ENCODE measurements at regions not wholly inside any gene's neighbourhood (a gene's known extent, or its start where the extent isn't known, plus 50 kb on each side); places are given as distances from the start of the nearest gene placed in this dataset.
A peak's percentile ranks its signal among the peaks of the same experiment; 100 is the strongest.

- peaks cover 9% of the 10 kb centered on the region for H3K4me1 Mint-ChIP-seq
- no peak overlapping the region for H3K27ac Mint-ChIP-seq (ENCODE audit: unreplicated experiment)
- peaks cover 2% of the 10 kb centered on the region for H3K9me3 Mint-ChIP-seq
- H3K27me3 Mint-ChIP-seq (ENCODE audit: low read depth), result peaks cover 2% of the 10 kb centered on the region
- DNase-seq (ENCODE audit: low read depth, low spot score), result no peak
- H3K4me3 Mint-ChIP-seq, result no peak overlapping the region
- TF ChIP-seq CTCF (conservative IDR thresholded peaks at IDR 0.05), result no peak
- no peaks in the 10 kb centered on the region for H3K36me3 Mint-ChIP-seq (ENCODE audit: low read depth)
Measured at GRCh38 chr14:71287567-71287966, 380.3 kb downstream of the PCNX1 start.

GRCh38 chr14:71289536-71289935, 382.3 kb downstream of the PCNX1 start:
- H3K9me3 Mint-ChIP-seq, result peaks cover 2% of the 10 kb centered on the region
- no peak for DNase-seq (ENCODE audit: low read depth, low spot score)
- H3K4me3 Mint-ChIP-seq, result no peak overlapping the region
- TF ChIP-seq CTCF (conservative IDR thresholded peaks at IDR 0.05), result no peak
- no peaks in the 10 kb centered on the region for H3K36me3 Mint-ChIP-seq (ENCODE audit: low read depth)
- H3K27me3 Mint-ChIP-seq (ENCODE audit: low read depth), result peaks cover 2% of the 10 kb centered on the region
- H3K27ac Mint-ChIP-seq (ENCODE audit: unreplicated experiment), result no peak overlapping the region
- H3K4me1 Mint-ChIP-seq, result peaks cover 9% of the 10 kb centered on the region

GRCh38 chr14:71290301-71290700, 383.0 kb downstream of the PCNX1 start:
- peaks cover 2% of the 10 kb centered on the region for H3K27me3 Mint-ChIP-seq (ENCODE audit: low read depth)
- no peak overlapping the region for H3K27ac Mint-ChIP-seq (ENCODE audit: unreplicated experiment)
- H3K36me3 Mint-ChIP-seq (ENCODE audit: low read depth), result no peaks in the 10 kb centered on the region
- H3K4me1 Mint-ChIP-seq, result peaks cover 9% of the 10 kb centered on the region
- H3K9me3 Mint-ChIP-seq, result no peaks in the 10 kb centered on the region
- TF ChIP-seq CTCF (conservative IDR thresholded peaks at IDR 0.05), result no peak
- DNase-seq (ENCODE audit: low read depth, low spot score), result no peak
- no peak overlapping the region for H3K4me3 Mint-ChIP-seq

GRCh38 chr14:71290960-71291466, 383.8 kb downstream of the PCNX1 start:
- no peak for TF ChIP-seq CTCF (conservative IDR thresholded peaks at IDR 0.05)
- H3K36me3 Mint-ChIP-seq (ENCODE audit: low read depth), result no peaks in the 10 kb centered on the region

GRCh38 chr14:71296184-71296583, 388.9 kb downstream of the PCNX1 start:
- H3K36me3 Mint-ChIP-seq (ENCODE audit: low read depth), result no peaks in the 10 kb centered on the region
- peak overlapping the region; percentile 59 for H3K27ac Mint-ChIP-seq (ENCODE audit: unreplicated experiment)
- no peak for DNase-seq (ENCODE audit: low read depth, low spot score)
- peaks cover 2% of the 10 kb centered on the region for H3K4me1 Mint-ChIP-seq
- H3K9me3 Mint-ChIP-seq, result no peaks in the 10 kb centered on the region
- H3K27me3 Mint-ChIP-seq (ENCODE audit: low read depth), result no peaks in the 10 kb centered on the region
- TF ChIP-seq CTCF (conservative IDR thresholded peaks at IDR 0.05), result no peak
- H3K4me3 Mint-ChIP-seq, result no peak overlapping the region

More at GRCh38 chr14:71290960-71291466, 383.8 kb downstream of the PCNX1 start:
- Mint-ChIP-seq H3K27me3 (ENCODE audit: low read depth) (peaks cover 2% of the 10 kb centered on the region), H3K4me3 (no peak overlapping the region), H3K4me1 (peaks cover 9% of the 10 kb centered on the region), H3K9me3 (no peaks in the 10 kb centered on the region), H3K27ac (ENCODE audit: unreplicated experiment) (no peak overlapping the region)
- no peak for DNase-seq (ENCODE audit: low read depth, low spot score)

Measured in neural crest cell (in vitro differentiated cells).